SW 1271 (cell line): ENCODE measurements at regions not wholly inside any gene's neighbourhood (a gene's known extent, or its start where the extent isn't known, plus 50 kb on each side); places are given as distances from the start of the nearest gene placed in this dataset.

Experiments used
- DNase-seq, 2 experiments: peaks; one replicate each; lab custom pipeline; 2025; lab: John Stamatoyannopoulos, UW

DNA sequence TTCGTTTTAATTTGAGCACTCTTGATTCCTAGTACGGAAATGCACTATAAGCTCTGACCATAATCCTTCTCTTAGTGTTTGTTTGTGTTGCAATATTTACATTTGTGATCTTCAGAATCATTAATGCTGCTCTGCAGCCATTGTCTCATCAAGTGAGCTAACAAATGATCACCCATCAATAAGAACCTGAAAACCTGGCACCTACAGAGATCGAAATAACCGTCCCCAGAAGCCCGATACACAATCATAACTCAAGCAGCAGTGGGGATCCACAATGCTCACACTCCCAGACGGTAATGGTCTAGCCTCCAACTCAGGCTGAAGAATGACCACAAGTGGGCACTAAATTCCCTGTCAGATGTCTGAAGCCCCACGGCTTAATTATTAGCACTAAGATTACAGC is 156.0 kb upstream of the NFE2L3 start:
- DNase-seq, result no peak

DNA sequence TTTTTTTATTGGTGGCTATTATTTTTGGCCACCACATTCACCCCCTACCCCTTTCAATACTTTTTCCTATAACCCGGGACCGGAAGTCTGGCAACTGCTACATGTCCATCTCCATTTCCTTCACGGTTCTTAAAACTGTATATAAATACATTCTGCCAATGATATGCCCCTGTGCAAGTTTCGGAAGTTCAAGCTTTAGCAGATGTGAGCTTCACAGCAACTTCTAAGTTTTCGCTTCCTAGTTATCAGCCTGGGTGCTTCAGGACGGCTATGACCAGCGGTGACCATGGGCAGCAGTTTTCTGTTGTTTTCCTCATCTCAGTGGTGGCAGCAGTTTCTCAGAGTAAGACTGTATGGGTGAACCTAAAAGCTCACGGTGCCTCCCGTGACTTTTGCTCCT is 153.5 kb upstream of the NFE2L3 start:
- no peak for DNase-seq

DNA sequence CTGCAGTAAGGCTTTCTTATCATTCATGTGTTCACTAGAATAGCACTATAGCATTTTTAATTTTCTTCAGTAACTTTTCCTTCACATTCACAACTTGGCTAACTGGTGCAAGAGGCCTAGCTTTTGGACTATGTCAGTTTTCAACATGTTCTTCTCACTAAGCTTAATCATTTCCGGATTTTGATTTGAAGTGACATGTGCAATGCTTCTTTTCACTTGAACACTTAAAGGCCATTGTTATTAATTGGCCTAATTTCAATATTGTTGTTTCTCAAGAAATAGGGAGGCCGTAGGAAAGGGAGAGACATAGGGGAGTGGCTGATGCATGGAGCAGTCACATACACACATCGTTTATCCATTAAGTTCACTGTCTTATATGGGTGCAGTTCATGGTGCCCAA is 151.2 kb upstream of the NFE2L3 start:
- no peak for DNase-seq

DNA sequence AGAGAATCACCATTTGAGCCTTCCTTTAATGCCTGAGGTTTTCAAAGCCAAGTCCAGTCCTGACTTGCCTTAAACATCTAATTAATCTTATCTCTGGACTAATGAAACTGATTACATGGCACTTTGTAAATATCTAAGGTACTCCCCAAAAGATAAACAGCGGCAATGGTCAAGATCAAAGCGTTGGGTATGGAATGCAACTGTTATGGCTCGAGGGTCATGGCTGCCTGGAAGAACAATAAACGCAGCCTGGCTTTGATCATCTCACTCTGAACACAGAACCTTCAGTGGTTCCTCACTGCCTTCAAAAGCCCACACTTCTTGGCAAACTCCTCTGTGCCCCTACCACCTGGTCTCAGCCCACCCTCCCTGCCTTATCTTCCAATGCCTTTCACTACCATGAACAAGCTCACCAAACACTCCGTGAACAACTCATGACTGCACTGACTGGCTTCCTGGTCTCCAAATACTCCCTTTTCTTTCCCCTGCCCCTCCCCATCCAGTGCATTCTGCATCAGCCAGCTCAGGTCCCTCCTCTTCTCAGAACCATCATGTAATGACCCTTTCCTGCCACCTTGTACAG is 150.2 kb upstream of the NFE2L3 start:
- no peak for DNase-seq

DNA sequence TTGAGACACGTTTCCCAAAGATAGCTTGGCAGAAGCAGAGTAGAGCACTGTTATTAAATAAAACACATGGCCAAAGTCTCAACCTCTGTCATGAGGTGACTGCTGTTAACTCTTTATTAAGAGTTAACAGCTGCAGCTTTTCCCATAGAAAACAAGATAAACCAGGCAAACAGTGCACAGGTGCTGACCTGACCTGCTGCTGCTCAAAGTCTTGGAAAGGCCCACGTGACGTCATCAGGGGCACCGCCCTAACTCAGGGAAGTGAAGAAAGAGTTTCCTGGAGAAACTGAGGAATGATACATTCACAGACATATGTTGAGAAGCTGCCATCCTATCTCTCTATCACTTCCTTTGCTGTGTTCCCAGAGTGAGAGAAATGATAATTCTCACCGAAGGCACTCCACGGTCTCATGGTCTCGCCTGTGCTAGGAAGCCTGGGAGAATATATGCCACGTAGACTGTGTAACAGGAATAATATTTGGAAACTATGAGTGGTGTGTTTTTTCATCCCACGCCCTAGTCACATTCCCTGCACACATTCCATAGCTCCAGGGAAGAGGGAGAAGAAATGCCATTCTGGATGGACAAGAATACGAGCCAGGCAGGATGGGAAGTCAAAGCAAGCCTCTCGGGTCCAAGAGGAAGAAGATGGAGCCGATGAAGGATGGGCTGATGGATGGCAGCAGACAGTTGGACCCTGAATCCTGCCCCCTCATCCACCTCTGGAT is 146.2 kb upstream of the NFE2L3 start:
- no peak for DNase-seq

DNA sequence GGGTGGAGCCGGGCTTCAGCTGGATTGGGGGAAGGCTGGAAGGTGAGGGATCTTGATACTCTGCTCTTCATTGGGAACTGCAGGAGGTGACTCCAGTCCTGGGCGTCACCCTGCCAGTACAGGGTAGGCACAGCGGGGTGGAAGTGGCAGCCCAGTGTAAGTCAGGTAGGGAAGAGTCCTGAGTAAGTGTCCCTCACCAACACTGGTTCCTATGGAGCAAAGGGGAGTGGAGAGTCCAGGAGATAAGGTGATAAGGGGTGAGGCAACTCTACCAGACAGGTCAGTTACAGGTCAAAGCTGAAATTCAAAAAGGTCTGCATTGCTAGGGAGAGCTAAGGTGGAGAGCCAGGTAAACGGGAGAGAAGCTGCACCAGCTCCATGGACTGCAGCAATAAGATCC is 145.6 kb upstream of the NFE2L3 start:
- no peak for DNase-seq

DNA sequence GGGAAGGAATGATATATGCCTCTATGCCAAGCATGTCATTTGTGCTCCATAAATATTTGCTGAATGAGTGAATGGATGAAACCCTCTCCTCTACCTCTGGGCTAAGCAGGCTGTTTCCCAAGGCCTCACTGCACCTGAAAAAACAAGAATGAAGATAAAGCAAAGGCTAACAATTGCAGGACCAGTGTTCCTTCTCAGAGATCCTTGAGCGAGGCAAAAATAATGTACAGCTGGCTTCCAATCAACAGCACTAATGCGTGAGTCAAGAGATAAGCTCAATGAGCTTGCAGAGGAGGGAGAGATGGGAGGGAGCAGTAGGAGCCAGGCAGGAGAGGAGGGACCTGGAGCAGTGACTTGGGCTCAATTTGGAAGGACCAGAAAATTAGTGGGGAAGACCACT is 144.5 kb upstream of the NFE2L3 start:
- DNase-seq, result no peak

DNA sequence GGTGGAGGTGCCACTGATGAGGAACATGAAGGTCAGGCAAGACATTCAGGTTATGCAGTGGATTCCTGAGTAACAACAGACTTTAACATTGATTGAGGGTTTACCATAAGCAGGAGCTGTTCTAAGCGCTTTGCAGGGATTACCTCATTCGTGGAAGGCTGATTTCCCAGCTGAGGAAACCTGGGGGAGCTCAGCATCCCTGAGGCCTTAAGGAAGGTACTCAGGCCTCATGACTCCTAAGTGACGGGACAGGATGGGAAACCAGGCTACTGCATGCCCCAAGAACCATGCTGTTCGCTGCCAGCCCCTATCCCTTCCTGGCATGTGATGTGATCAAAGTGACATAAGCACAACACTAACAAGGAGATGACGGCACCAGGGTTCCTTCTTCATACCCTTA is 143.6 kb upstream of the NFE2L3 start:
- DNase-seq, result no peak

DNA sequence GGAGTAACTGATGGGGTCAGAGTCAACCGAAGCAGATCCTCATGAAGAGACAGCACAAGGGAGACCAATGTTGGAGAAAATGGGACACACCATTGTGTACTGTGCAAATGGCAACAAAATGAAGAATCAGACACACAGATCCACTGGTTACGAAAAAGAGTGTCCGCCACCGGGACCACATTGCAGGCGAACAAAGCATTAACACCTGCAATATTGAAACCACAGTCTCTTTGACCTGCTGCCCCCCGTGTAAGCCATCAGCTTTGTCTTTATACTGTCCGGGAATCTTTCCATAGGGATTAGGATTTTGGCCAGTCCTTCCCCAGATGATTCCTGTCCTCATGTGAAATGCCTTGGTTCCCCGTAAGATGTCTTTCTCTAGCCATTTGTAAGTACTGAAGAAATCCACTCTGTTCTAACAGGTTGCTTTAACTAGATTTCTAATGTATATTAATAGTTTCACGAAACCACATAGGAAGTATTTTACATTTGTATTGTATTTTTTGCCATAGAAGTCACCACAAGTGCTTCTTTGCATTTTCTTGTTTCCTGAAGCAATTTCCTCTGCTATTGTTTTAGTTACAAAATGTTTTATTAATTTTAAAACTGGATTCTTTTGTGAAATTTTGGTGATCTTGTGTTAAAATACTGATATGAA is 140.8 kb upstream of the NFE2L3 start:
- DNase-seq, result no peak

DNA sequence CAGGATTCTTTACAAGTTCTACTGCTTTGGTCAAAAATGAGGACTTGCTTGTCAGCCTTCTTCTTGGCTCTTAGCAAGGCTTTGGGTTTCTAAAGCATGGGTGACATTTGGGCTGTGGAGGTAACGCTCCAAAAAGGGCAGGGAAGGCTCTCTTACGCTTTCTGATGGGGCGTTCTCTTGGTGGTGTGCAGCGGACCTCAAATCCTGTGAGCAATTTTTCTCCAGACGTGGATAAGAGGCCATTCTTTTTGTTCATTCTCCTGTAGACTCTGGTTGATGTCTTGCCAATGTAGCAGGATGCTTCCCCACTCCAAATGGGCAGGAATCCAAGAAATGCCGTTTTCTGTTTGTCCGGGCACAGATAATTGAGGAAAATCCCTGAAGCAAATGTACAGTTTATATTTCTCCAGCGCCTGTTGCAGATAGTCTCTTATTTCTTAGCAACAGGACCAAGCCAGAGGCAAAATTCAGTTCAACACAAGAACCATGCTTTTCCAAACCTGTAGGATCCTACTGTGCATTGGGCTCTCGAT is 138.4 kb upstream of the NFE2L3 start:
- no peak for DNase-seq

DNA sequence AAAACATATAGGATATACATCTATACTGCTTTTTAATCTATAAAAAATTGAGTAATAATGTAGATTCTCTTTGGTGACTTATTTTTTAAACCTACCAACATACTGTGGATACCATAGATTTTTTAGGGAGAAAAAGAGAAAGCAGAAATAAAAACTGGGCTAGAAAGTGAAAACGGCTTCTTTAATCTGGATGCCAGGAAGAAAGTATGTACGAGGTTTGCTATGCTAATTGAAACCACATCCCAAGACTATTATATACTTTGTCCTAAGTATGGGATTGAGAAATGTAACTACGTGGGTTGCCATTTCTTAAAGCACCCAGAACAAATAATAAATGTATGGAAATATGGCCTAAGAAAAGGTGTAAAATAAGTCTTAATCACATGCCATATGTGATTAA is 129.0 kb upstream of the NFE2L3 start:
- DNase-seq, result no peak

DNA sequence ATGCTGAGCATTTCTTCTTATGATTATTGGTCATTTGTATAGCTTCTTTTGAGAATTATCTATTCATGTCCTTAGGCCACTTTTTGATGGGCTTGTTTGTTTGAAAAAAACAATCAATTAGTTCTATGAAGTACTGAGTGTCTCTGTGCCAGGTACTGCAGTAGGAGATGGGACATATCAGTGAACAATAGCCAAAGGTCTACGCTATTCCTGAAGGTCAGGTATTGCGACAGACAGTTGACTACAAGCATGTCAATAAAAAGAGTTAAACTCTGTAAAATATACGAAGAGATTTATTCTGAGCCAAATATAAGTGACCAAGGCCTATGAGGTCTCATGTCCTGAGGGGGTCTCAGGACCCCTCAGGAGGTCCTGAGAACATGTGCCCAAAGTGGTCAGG is 122.1 kb upstream of the NFE2L3 start:
- no peak for DNase-seq

DNA sequence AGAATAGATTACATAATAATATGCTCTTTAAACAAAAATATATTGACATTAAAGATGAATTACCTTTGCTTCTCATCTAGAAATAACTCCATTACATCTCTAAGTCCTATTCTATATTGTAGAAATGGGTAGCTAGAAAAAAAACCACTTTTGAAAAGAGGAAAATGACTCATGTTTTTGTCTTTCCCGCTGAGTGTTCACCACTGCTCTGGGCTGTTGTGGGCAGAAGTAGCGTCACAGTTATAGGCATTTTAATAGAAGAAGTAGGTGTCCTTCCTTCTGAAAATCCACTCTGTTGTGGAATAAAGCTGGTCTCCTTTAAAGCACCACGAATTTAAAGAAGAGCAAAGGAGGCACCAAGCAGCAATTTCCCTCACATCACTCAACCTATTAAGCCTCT is 117.6 kb upstream of the NFE2L3 start:
- no peak for DNase-seq

DNA sequence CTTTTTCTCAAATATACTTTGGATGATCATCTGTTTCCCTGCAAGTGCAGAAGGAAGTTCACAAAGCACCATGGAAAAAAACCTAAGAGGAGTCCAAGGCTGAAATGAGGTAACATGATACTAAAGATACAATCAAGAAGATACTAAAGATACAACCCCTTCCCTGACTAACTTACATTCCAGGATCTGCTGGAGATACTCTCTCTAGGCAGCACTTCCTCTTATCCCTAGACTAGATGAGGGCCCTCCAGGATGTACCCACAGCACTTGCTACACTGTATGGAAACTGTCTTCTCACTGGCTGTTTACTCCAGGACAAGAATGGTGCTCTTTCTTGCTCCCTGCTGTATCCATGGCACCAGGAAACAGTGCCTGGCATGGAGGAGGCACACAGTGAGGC is 116.4 kb upstream of the NFE2L3 start:
- DNase-seq, result no peak

DNA sequence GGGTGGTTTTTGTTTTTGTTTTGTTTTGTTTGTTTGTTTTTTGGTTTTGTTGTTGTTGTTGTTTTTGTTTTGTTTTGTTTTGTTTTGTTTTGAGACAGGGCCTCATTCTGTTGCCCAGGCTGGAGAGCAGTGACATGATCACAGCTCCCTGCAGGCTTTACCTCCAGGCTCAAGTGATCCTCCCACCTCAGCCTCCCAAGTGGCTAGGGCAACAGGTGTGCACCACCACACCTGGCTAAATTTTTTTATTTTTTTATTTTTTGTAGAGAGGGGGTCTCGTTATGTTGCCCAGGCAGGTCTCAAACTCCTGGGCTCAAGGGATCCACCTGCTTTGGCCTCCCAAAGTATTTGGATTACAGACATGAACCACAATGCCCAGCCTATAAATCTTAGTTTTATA is 115.9 kb upstream of the NFE2L3 start:
- no peak for DNase-seq

DNA sequence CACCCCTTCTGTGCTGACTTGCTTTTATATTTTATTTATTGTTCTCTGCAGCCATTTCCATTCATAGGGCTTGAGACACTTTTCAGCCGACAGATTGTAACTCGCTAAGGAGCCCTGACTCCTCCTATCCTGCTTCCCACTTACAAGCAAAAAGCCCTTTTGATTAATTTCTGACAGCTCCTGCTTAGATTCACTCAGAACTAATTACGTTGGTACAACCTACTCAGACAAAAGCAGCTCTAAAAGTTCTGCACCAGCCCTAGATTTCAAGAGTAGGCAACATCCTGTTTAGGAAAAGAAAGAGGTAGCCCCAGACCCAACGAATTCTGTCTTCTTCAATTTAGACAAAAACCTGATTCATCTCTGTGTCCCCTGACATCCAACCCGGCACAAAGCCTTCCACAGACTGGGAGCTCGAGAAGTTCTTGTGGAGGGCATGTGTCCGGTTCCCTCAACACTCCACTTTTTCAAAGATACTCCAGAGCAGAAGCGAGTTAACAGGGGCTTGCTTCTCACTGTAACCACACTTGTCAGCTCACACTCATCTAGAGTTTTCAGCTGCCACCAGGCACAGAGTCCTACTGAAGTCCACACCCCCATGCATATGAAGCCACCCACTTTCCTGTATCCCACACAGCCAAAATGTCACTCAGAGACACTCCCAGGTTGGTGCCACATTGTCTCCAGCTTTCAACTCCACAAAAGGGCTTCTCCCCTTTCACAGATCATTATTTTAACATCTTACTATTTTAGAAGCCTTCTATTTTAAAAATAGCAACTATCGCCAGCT is 113.6 kb upstream of the NFE2L3 start:
- DNase-seq, result no peak

DNA sequence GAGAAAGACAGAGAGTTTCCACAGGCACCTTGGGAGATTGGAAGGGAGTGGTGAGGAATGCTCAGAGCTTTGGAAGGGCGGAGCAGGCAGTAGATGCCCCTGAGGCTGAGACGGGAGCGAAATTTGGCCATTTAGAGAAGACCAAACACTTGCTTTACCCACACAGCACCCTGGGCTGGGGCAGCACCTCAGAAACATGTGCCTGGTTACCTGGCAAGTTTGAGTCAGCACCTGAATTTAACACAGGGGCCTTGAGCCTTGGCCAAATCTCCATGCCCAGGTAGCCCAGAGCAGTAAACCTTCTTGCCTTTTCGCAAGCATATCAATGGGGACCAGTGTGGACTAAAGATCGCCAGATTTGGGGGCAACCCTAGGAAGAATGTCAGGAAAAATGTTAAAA is 111.9 kb upstream of the NFE2L3 start:
- DNase-seq, result no peak

DNA sequence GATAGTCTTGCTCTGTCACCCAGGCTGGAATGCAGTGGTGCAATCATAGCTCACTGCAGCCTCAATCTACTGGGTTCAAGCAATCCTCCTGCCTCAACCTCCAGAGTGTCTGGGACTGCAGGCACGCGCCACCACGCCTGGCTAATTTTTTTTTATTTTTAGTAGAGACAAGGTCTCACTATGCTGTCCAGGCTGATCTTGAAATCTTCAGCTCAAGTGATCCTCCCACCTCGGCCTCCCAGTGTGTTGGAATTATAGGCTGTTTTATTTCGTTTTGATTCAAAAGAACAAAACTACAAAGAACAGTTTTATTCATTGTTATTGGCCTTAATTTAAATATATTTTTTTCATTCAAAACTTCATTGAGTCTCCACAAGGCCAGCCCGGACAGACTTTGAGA is 109.8 kb upstream of the NFE2L3 start:
- no peak for DNase-seq

DNA sequence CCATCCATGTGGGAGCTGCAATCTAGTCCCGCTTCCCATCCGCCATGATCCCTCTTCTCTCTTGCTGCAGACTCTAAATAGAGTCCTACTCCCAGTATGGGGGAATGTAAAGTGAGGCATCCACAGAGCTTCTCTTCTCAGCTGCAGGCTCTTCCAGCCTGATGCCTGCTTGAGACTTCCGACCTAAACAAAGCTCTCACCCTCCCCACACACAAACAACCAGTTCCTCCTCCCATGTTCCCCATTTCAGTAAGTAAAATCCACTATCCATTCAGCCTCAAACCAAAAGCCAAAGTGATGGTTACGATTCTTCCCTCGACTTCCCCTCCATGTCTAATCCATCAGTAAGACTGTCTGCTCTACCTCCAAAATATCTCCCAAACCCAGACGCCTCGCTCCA is 108.2 kb upstream of the NFE2L3 start:
- DNase-seq, result no peak

DNA sequence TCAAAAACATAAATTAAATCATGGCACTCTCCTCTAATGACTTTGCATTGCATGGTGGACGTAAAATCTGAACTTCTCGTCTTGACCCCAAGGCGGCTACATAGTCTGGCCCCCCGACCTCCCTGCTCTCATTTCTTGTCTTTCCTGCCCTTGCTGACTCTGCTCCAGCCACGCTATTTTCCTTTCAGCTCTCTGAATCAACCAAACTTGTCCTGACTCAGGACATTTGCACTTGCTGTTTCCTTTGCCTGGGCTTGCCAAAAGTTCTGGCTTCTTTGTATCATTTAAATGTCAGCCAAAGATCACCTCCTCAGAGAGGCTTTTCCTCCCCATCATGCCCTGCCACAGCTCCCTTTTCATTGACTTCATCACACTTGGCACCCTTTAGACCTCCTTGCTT is 107.7 kb upstream of the NFE2L3 start:
- no peak for DNase-seq

DNA sequence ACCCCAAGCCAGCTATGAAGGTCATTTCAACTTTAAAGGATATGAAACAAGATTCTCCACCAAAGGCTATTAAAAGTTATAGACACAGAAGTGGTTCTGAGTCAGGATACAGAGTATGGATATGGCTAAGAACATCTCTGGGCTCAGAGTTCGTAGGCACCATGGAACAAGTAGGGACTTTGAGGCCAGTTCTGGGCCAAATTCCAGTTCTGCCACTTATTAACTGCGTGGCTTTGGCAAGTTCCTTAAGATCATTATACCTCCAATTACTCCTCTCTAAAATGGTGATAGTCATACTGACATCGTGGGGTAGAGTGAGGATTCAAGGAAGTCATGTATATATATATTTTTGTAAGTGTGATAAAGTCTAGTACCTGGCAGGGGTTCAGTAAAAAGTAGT is 105.8 kb upstream of the NFE2L3 start:
- no peak for DNase-seq

DNA sequence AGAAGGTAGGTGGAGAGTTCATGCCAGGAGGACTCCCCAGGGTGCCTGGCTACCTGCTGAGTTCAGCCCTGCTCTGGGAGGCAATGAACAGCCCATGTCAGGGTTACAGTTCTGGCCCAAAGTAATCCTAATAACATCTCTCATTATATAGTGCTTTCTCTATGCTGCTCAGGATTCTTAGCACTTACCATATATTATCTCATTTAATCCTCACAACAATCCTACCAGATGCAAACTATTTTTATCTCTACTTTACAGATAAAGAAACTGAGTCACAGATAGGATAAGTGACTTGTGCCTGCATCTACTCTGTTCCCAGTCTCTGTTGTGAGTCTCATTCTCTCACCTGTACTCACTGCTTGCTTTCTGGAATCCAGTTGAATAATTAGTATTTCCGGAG is 105.1 kb upstream of the NFE2L3 start:
- DNase-seq, result no peak

DNA sequence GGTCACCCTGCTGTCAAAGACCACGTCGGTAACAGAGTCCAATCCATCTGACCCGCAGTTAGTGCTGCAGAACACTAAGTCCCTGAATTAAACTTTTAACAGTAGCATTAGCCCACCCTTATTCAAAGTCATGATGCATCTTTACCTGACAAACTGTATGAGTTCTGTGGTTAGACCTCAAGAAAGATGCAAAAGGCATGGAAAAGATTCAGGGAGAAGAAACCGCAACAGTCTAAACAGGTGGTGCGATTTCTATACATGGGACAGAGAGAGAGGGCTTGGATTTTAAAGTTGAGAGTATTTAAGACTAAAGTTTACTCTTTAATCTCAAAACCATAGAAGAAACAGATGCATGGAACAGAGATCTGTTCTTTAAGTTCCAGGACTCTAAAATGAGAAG is 103.3 kb upstream of the NFE2L3 start:
- no peak for DNase-seq
